ENCODE measurements at regions not wholly inside any gene's neighbourhood (a gene's known extent, or its start where the extent isn't known, plus 50 kb on each side); places are given as distances from the start of the nearest gene placed in this dataset.

- Histone ChIP-seq H3K9ac (ENCODE audit: low read length) (no peak overlapping the region), H4K20me1 (ENCODE audit: insufficient read depth) (no peaks in the 10 kb centered on the region), H3K9me2 (ENCODE audit: insufficient read depth, low read length) (no peaks in the 10 kb centered on the region), H3K4me2 (ENCODE audit: low read length) (no peak overlapping the region), H3K4me3 (ENCODE audit: low read length) (no peak overlapping the region), H3K79me2 (replicated peaks; ENCODE audit: insufficient read depth, low read length) (no peaks in the 10 kb centered on the region), H3K36me3 (ENCODE audit: insufficient read depth, low read length) (no peaks in the 10 kb centered on the region), H3K27ac (ENCODE audit: low read length) (no peak overlapping the region), H2AFZ (ENCODE audit: low read depth, low read length) (no peak overlapping the region), H3K9me3 (ENCODE audit: low read length) (no peaks in the 10 kb centered on the region), H3F3A (ENCODE audit: insufficient read depth, low read length, poor library complexity, severe bottlenecking) (no peaks in the 10 kb centered on the region), H3K27me3 (ENCODE audit: insufficient read depth, low read depth, low read length) (no peaks in the 10 kb centered on the region)
- TF ChIP-seq MXI1 (conservative IDR thresholded peaks at IDR 0.05; ENCODE audit: poor library complexity, severe bottlenecking) (no peak), REST (IDR thresholded peaks at IDR 0.05; ENCODE audit: borderline replicate concordance) (no peak), EZH2 (IDR thresholded peaks at IDR 0.05; ENCODE audit: borderline replicate concordance, insufficient read depth, low read length, poor library complexity, severe bottlenecking) (no peak), EP300 (conservative IDR thresholded peaks at IDR 0.05; ENCODE audit: poor library complexity, severe bottlenecking) (no peak), TAF1 (IDR thresholded peaks at IDR 0.05; ENCODE audit: low read depth) (no peak)
These were observed 52.1 kb upstream of the NANOGP8 start for GRCh38 chr15:35137190-35137574.

GRCh38 chr15:35136321-35137189, 51.5 kb upstream of the NANOGP8 start:
- H3K4me3 ChIP-seq (ENCODE audit: low read length): no peak overlapping the region
- H3K9me2 ChIP-seq (ENCODE audit: insufficient read depth, low read length): no peaks in the 10 kb centered on the region
- no peaks in the 10 kb centered on the region for H4K20me1 ChIP-seq (ENCODE audit: insufficient read depth)
- H3K27ac ChIP-seq (ENCODE audit: low read length): no peak overlapping the region
- H3F3A ChIP-seq (ENCODE audit: insufficient read depth, low read length, poor library complexity, severe bottlenecking): no peaks in the 10 kb centered on the region
- no peak overlapping the region for H3K4me2 ChIP-seq (ENCODE audit: low read length)
- no peaks in the 10 kb centered on the region for H3K27me3 ChIP-seq (ENCODE audit: insufficient read depth, low read depth, low read length)
- no peaks in the 10 kb centered on the region for H3K79me2 ChIP-seq (replicated peaks; ENCODE audit: insufficient read depth, low read length)
- no peaks in the 10 kb centered on the region for H3K36me3 ChIP-seq (ENCODE audit: insufficient read depth, low read length)
- H3K9me3 ChIP-seq (ENCODE audit: low read length): no peaks in the 10 kb centered on the region
- H2AFZ ChIP-seq (ENCODE audit: low read depth, low read length): no peak overlapping the region
- TF ChIP-seq MXI1 (conservative IDR thresholded peaks at IDR 0.05; ENCODE audit: poor library complexity, severe bottlenecking) (no peak), REST (IDR thresholded peaks at IDR 0.05; ENCODE audit: borderline replicate concordance) (no peak), POLR2AphosphoS5 (IDR thresholded peaks at IDR 0.05) (no peak), EZH2 (IDR thresholded peaks at IDR 0.05; ENCODE audit: borderline replicate concordance, insufficient read depth, low read length, poor library complexity, severe bottlenecking) (no peak), RAD21 (conservative IDR thresholded peaks at IDR 0.05) (no peak)
- no peak overlapping the region for H3K9ac ChIP-seq (ENCODE audit: low read length)

Data from neural cell (in vitro differentiated cells).